ENCODE measurements at regions not wholly inside any gene's neighbourhood (a gene's known extent, or its start where the extent isn't known, plus 50 kb on each side); places are given as distances from the start of the nearest gene placed in this dataset.
A peak's percentile ranks its signal among the peaks of the same experiment; 100 is the strongest.

- no peak overlapping the region for H3K4me3 ChIP-seq (ENCODE audit: control insufficient read depth, low read depth, low read length)
- DNase-seq (ENCODE audit: low read depth) = no peak
- no peak for TF ChIP-seq CTCF (IDR thresholded peaks at IDR 0.05; ENCODE audit: control insufficient read depth, insufficient read depth, low read depth, low read length, missing control alignments)
Observed at GRCh38 chr14:21875791-21876190, 202.2 kb upstream of the OR4E1 start.

DNA sequence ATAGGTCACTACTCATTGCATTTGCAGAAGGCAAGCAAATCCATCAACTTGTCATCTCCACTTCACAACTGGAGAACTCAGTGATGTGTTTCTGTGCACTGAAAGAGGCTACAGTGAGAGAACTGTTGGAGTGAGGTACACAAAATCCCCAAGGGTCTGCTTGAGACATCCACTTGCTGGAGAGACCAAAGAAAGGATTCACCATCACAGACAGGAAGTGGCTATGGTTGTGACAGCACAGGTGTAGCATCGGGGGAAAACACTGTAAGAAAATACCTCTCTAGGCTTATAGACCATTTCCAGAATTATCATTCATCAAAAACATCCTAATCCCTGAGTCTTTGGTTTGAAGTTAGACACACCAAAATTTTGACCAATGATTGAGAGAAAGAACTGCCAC is 201.3 kb upstream of the OR4E1 start:
- DNase-seq (ENCODE audit: low read depth) = no peak
- TF ChIP-seq CTCF (IDR thresholded peaks at IDR 0.05; ENCODE audit: control insufficient read depth, insufficient read depth, low read depth, low read length, missing control alignments) = no peak
- no peak overlapping the region for H3K4me3 ChIP-seq (ENCODE audit: control insufficient read depth, low read depth, low read length)

DNA sequence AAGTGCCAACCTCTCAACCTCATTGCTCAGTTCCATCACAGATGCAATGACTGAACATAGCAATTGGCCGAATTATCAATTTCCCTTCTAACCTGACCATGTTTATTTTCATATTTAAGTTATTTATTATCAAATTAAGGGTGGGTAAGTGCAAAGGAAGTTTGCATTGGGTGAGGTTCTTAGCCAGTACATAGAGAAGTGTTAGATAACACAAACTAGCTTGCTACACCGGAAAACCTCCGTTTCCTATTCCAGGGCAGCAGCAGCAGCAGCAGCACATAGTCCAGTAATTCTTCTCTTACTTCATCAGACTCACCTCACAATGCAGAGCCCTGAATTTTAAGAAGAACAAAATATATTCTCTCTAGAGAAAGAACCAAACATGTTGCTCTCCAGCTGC is 200.5 kb upstream of the OR4E1 start:
- no peak for TF ChIP-seq CTCF (IDR thresholded peaks at IDR 0.05; ENCODE audit: control insufficient read depth, insufficient read depth, low read depth, low read length, missing control alignments)
- no peak overlapping the region for H3K4me3 ChIP-seq (ENCODE audit: control insufficient read depth, low read depth, low read length)
- no peak for DNase-seq (ENCODE audit: low read depth)

GRCh38 chr14:21868442-21869046 is 194.9 kb upstream of the OR4E1 start:
- no peak for DNase-seq (ENCODE audit: low read depth)
- peak; percentile 45 for TF ChIP-seq CTCF (IDR thresholded peaks at IDR 0.05; ENCODE audit: control insufficient read depth, insufficient read depth, low read depth, low read length, missing control alignments)
- H3K4me3 ChIP-seq (ENCODE audit: control insufficient read depth, low read depth, low read length) = no peak overlapping the region

DNA sequence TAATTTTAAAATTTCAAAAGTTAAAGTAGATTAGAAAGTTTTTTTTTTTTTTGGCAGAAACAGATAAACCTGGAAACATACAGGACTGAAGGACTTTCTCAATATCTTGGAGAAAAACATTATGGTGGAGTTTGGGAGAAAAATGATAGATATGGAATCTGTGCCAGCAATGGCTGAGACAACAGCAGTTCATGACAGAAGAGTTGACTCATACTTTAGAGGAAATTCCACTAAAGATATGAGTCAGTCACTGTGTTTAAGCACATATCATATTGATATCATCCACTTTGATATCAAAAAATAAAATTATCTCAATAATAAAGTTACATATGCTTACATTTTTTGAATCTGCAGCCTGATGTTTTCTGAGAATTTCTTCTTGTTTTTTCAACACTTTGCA is 193.9 kb upstream of the OR4E1 start:
- DNase-seq (ENCODE audit: low read depth) = no peak
- H3K4me3 ChIP-seq (ENCODE audit: control insufficient read depth, low read depth, low read length) = no peak overlapping the region
- TF ChIP-seq CTCF (IDR thresholded peaks at IDR 0.05; ENCODE audit: control insufficient read depth, insufficient read depth, low read depth, low read length, missing control alignments) = no peak

DNA sequence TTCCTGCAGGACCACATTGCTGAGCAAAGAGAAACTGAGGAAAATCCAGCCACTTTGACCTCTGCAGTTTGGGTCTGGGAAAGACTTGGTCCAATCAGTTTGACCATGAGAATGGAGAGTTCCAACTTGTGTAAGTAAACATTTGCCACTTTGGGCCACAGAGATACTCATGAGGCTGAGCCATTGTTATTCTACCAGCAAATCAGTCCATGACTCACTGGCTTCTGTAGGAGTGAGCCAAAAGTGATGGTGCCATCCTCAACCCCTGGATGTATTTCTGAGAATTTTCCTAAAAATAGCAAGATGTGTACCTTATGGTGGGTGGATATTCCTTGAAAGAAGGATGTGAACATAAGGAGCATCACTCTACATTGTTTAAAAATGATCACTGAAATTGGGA is 192.9 kb upstream of the OR4E1 start:
- no peak overlapping the region for H3K4me3 ChIP-seq (ENCODE audit: control insufficient read depth, low read depth, low read length)
- DNase-seq (ENCODE audit: low read depth) = no peak

More for the DNA sequence above, 192.9 kb upstream of the OR4E1 start:
- no peak for TF ChIP-seq CTCF (IDR thresholded peaks at IDR 0.05; ENCODE audit: control insufficient read depth, insufficient read depth, low read depth, low read length, missing control alignments)

Data from AG09309 (cell line).